ENCODE measurements at regions not wholly inside any gene's neighbourhood (a gene's known extent, or its start where the extent isn't known, plus 50 kb on each side); places are given as distances from the start of the nearest gene placed in this dataset.

DNA sequence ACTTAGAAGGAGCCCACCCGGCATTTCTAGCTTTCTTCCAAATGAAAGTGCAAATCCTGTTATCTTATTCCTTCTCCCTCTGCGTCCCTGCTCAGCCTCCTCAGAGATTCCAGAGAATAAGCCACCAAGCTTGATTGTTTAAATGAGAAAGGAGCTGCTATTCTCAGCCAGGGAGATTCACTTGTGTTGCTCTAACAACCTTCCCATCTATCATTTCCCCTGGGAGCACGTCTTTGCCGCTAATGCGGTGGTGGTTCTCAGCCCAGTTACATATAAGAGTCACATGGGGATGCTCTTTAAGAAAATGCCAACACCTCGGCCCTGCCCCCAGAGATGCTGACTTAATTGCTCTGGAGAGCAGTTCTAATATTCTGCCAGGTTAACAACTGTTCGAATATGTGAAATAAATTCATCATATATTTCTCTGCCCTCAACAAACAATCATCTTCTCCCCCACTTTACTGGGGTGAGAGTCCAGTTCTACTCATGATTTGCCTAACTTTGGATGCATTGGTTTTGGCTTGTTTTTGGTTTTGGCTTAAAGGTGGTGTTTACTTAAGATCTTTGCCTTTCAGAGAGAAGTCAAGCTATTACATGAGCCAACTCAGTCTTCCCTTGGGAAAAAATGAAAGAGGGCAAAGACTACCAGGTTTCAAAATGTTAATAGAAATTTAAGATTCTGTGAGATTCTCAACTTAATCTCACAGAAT is 213.9 kb downstream of the SEC16B start:
- TF ChIP-seq, protein P1, sequence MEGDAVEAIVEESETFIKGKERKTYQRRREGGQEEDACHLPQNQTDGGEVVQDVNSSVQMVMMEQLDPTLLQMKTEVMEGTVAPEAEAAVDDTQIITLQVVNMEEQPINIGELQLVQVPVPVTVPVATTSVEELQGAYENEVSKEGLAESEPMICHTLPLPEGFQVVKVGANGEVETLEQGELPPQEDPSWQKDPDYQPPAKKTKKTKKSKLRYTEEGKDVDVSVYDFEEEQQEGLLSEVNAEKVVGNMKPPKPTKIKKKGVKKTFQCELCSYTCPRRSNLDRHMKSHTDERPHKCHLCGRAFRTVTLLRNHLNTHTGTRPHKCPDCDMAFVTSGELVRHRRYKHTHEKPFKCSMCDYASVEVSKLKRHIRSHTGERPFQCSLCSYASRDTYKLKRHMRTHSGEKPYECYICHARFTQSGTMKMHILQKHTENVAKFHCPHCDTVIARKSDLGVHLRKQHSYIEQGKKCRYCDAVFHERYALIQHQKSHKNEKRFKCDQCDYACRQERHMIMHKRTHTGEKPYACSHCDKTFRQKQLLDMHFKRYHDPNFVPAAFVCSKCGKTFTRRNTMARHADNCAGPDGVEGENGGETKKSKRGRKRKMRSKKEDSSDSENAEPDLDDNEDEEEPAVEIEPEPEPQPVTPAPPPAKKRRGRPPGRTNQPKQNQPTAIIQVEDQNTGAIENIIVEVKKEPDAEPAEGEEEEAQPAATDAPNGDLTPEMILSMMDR (IDR thresholded peaks at IDR 0.05): no peak
- no peak for TF ChIP-seq EZH2 (IDR thresholded peaks at IDR 0.05)
